HL-60/S4 treated with retinoic acid at 250 ng/mL for 4 days and 3 days (cell line): ENCODE measurements at regions not wholly inside any gene's neighbourhood (a gene's known extent, or its start where the extent isn't known, plus 50 kb on each side); places are given as distances from the start of the nearest gene placed in this dataset.

Experiments used
- in situ Hi-C: fragments of 300-500 bp; cut with MboI; formaldehyde crosslinking; loops from 2 replicates; pipeline ENCODE4 v1.7.0; 2022; ENCODE audit warnings: low sequenced_read_pairs

DNA sequence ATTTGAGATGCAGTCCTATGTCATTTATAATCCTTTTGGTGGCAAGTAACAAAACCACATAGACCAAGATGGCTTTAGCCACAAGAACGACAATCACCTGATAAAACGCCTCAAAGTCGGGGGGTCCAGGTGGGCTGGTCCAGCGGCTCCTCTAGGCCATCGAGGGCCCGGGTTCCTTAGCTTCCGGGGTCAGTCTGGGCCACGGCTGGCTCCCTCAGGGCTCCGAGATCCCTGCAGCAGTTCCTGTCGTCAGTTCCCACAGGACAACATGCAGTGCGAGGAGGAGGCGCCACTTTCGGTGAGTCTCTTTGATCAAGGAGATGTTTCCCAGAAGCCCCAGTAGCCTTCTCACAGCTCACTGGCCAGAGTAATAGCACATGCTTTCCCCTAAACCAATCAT lies 574.6 kb downstream of the AACS start:
- in situ Hi-C loops, result no loop called here

DNA sequence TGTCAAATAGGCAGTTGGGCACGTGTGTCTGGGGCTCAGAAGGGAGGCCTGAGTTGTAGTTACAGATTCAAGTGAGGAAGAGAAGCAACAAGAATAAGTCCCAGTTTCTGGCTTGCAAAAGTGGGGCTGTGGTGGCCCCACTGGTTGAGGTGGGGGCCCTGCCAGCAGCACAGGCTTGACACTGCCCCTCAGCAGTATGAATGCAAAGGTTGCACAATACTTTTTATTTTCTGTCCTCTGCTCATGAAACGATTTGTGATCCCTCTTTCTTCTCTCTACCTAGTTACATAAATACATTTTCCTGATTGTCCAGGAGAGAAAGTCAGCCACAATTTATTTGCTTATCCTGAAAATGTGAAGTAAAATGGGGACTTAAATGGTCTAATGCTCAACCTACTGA lies 577.8 kb downstream of the AACS start:
- in situ Hi-C loops, result no loop called here

GRCh38 chr12:125645724-125646123 lies 580.5 kb downstream of the AACS start:
- in situ Hi-C loops, result no loop called here

- in situ Hi-C loops, result no loop called here
Observed at GRCh38 chr12:125650587-125650986, 585.4 kb downstream of the AACS start.

GRCh38 chr12:125651625-125652024 lies 586.4 kb downstream of the AACS start:
- in situ Hi-C loops, result no loop called here

GRCh38 chr12:125652681-125653080 lies 587.4 kb downstream of the AACS start:
- in situ Hi-C loops, result no loop called here

GRCh38 chr12:125657681-125658080 lies 592.4 kb downstream of the AACS start:
- in situ Hi-C loops, result no loop called here

DNA sequence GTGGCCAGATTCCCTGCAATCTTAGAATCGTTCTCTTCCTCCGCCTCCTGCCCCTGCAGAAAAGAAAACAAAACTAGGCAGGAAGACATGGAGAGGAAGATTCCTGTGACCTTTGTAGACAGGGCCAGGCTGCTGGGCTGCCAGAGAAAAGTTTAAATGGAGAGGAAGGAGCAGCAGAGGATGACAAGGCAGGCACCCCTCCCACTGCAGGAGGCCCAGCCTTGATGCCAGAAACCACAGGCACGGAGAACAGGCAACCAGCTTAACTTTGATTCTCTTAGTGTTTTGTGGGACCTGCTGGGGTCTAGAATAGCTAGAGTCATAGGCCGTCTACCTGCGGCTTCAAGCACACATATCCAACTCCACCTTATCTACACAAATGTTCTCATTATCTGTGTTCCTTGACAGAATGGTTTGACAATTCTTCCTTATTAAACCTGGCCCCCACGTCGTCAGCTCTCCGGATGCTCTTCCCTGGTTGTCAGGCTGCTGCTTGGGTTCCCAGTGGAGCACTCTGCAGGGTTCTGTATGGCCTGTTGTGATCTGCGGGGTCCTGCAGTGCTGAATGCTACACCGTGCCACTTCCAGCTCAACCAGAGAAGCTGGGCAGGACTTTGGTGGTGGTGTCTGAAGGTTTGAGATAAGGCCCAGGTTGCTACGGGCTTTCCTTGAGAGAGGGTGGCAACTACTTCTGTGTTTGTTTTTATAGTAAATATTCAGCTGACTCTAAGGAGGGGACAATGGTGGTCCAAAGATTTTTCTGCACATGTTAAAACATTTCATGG lies 609.5 kb downstream of the AACS start:
- in situ Hi-C loops, result no loop called here

DNA sequence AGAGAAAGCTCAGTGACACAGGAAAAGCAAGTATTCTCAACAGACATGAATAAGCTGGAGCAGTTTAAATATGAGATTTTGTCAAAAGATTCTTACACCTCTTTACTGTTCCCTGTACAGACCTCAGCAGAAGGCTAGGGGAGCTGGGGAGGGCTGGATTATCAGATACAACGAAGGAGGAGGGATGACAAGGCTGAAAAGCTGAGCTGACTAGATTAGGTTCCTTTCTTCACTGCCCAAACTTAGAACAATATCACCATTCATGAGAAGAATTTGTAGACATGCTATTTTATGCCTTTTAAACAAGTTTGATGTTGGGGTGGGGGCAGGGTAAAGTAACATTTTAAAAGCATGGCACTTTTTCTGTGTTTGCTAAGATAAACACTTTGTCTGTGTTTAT lies 611.1 kb downstream of the AACS start:
- in situ Hi-C loops, result no loop called here

DNA sequence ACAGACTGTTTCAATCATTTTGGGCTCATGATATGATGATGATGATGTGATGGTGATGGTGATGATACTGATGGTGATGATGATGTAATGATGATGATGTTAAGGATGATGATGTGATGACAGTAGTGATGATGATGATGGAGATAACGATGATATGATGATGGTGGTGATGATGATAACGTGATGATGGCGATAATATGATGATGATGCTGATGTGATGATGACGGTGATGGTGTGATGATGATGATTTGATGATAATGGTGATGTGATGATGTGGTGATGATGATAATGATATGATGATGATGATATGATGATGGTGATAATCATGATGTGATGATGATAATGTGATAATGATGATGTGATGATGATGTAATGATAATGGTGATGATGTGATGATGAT lies 612.6 kb downstream of the AACS start:
- in situ Hi-C loops, result no loop called here

DNA sequence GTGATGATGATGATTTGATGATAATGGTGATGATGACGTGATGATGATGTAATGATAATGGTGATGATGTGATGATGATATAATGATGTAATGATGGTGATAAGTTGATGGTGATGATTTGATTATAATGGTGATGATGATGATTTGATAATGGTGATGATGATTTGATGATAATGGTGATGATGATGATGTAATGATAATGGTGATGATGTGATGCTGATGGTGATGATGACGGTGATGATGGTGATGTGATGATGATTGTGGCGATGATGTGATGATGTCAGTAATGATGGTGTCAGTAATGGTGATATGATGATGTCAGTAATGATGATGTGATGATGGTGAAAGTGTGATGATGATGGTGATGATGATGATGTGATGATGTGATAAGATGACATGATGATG lies 613.4 kb downstream of the AACS start:
- in situ Hi-C loops, result no loop called here

DNA sequence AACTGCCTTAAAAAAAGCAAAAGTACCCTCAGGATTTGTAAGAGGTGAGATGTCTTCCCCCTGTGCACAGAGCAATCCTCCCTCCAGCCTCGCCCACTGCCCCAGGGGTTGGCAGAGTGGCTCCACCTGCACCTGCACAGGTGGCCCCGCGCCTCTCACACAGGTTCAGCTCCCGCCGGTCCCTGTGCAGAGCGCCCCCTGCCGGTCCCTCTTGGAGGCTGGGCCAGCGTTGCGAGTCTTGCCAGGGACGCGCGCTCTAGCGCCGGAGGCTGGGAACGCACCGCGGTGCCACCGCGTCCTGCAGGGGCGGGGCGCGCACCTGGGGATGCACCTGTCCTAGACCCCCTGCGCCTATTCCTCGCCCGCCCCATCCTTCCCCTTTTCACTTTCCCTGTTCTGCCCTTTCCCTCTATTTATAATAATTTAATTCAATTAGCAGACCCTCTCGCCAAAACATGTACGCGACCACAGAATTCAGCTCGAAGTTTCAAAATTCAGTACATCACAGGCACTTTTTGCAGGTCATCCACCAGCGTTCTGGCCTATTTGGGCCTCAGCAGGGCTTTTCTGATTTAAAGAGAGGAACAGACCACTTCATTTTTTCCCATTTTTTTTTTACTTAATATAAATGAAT lies 618.6 kb downstream of the AACS start:
- in situ Hi-C loops, result no loop called here

DNA sequence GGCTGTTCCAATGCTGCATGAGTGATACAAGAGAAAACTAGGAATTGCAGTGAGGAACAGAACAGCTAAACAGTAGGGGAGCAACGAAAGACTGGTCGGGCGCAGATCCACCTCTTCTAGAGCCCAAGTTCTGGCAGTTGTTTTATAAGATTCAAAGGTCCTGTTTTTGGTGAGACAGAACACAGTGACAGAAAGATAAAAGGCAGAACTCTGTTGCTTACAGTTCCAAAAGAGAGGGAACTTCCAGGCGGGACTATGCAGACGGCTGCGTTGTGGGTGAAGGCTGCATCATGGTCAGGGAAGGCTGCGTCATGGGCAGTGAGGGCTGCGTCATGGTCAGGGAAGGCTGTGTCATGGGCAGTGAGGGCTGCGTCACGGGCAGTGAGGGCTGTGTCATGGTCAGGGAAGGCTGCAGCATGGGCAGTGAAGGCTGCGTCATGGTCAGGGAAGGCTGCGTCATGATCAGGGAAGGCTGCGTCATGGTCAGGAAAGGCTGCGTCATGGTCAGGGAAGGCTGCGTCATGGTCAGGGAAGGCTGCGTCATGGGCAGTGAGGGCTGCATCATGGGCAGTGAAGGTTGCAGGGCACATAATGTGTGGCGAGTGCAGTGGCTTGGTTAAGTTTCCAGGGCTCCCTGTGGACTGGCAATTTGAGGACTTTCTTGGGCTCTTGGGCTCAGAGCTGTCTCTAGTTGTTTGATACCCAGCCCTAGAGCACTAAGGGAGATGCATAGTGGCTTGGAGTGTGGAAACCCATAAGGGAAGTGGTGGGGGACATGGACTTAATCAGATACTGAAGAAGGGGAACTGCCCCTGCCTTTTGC lies 619.9 kb downstream of the AACS start:
- in situ Hi-C loops, result no loop called here

DNA sequence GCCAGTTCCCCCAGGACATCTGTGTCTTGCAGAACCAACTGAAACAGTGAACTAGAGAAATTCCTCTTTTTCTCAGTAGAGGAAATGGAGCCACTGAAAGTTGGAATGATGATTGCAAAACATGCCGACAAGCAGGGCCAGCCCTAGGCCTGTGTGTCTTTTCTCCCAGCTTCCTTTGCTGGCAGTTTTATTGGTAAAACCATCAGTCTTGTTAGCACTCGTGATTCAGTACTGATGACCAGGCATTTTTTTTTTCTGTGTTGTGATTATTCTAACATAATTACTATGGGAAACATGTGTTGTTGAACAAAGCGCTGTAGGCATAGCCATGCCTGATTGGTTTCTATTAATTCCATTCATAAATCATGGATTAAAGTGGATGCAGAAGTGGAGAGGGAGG lies 620.7 kb downstream of the AACS start:
- in situ Hi-C loops, result no loop called here

GRCh38 chr12:125687403-125687802 lies 622.2 kb downstream of the AACS start:
- in situ Hi-C loops, result no loop called here

- in situ Hi-C loops, result no loop called here
Observed at GRCh38 chr12:125687820-125688219, 622.6 kb downstream of the AACS start.

- in situ Hi-C loops, result no loop called here
Observed at GRCh38 chr12:125688223-125688622, 623.0 kb downstream of the AACS start.

DNA sequence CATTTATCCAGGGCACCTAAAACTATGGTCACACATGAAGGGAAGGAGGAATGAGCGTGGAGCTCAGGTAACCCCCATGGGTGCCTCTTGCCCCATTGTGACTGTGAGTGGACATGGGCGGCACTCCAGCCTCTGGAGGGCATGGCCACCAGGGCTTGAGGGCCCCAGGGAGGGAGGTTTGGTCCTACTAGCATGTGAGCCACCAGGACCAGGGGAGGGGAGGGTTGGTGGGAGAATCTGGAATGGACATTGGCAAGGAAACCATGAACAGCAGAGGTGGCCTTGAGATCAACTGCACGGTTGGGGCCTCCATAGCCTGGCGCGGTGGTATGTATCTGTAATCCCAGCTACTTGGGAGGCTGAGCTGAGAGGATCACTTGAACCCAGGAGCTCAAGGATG lies 623.6 kb downstream of the AACS start:
- in situ Hi-C loops, result no loop called here

DNA sequence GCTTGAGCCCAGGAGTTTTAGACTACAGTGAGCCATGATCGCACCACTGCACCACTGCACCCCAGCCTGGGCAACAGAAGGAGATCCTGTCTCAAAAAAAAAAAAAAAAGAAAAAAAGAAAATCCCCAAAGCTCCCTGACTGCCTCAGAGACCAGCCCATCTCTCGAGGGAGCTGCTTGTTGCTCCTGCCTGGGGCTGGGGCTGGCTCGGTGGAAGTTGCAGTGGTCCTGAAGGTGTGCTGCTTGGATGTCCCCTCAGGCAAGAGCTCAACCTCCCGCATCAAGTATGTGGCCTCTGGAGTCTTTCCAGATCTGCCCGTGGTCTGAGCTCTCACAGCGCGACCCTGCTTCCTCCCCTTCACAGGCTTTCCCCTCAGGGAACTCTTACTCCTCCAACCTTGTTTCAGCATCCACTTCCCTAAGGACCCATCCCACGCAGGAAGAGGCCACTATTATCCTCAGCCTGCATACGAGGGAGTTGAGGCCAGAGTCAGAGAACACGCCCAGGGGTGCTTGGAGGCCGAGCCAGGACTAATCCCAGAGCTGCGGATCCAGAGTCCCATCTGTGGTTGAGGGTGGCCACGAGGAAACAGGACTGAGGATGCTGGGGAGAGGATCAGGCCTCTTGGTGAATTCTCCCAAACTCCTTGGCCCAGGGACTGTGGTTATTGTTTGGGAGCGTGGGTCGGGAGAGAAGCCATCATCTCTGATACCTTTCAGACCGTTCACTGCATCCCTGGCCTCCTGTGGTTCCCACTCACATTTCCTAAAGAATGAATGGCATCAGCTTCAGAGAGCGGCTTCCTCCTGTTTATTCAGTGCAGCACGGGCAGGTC lies 624.6 kb downstream of the AACS start:
- in situ Hi-C loops, result no loop called here

- in situ Hi-C loops, result no loop called here
Observed at GRCh38 chr12:125690841-125691240, 625.6 kb downstream of the AACS start.

- in situ Hi-C loops, result no loop called here
Observed at GRCh38 chr12:125696054-125696453, 630.8 kb downstream of the AACS start.
